Panc1 (cell line): ENCODE measurements at regions not wholly inside any gene's neighbourhood (a gene's known extent, or its start where the extent isn't known, plus 50 kb on each side); places are given as distances from the start of the nearest gene placed in this dataset.

Experiments
- ATAC-seq: fragments of 200-7000 bp; cut with Tn5 transposase; 2 replicates; pipeline ENCODE4 v1.9.1; 2020; ENCODE audit warnings: mild to moderate bottlenecking, moderate library complexity
- BruUV-seq: library from RNA; stranded (reverse); fragments of 400-500 nt; replicated peaks from 2 replicates; lab custom pipeline; 2021; lab: Mats Ljungman, UMichigan
- CTCF ChIA-PET: fragments of 300-600 bp; sonication (Branson Sonifier 250); formaldehyde crosslinking; loops from one replicate; lab custom pipeline; 2022; ENCODE audit warnings: antibody characterized with exemption; lab: Charles Lee
- POLR2A ChIA-PET: fragments of 300-600 bp; sonication (Branson Sonifier 250); formaldehyde crosslinking; loops from one replicate; lab custom pipeline; 2022; ENCODE audit warnings: antibody characterized with exemption; lab: Charles Lee
- DNase-seq: peaks from one replicate; pipeline ENCODE4 v3.0.0-alpha.2; 2010; ENCODE audit warnings: low read depth, low spot score
- H3K27ac ChIP-seq: 2 replicates; pipeline ENCODE4 v1.5.1; 2011; ENCODE audit warnings: mild to moderate bottlenecking, low read length, inconsistent platforms
- H3K27me3 ChIP-seq: fragments of 200-500 bp; sonication (Bioruptor generic); 2 replicates; pipeline ENCODE4 v1.6.0; 2014; ENCODE audit warnings: low read length, inconsistent platforms; ENCODE audit not compliant: control insufficient read depth, insufficient read depth
- H3K36me3 ChIP-seq: fragments of 200-500 bp; sonication (Bioruptor generic); 2 replicates; pipeline ENCODE4 v1.5.1; 2014; ENCODE audit warnings: inconsistent platforms, mild to moderate bottlenecking, low read length, moderate library complexity; ENCODE audit not compliant: control insufficient read depth, insufficient read depth
- H3K4me1 ChIP-seq: 2 replicates; pipeline ENCODE4 v1.5.1; 2011; ENCODE audit warnings: inconsistent platforms, mild to moderate bottlenecking, low read length, moderate library complexity; ENCODE audit not compliant: control insufficient read depth, insufficient read depth
- H3K4me3 ChIP-seq, 2 experiments: 2 replicates each; pipeline ENCODE4 v1.5.1; 2011 to 2012; ENCODE audit warnings: low read depth in 2 of 2, low read length in 2 of 2, mild to moderate bottlenecking in 2 of 2, inconsistent platforms in 1 of 2, moderate library complexity in 1 of 2
- H3K9me3 ChIP-seq: fragments of 200-500 bp; sonication (Bioruptor generic); 2 replicates; pipeline ENCODE4 v1.5.1; 2014; ENCODE audit warnings: low read depth, mild to moderate bottlenecking, inconsistent platforms, low read length, moderate library complexity; ENCODE audit not compliant: control insufficient read depth, insufficient read depth
- POLR2AphosphoS5 ChIP-seq: IDR thresholded peaks from 2 replicates; pipeline ENCODE4 v1.6.1; 2012; ENCODE audit warnings: mild to moderate bottlenecking, low read depth, low read length, moderate library complexity
- SIN3A ChIP-seq: IDR thresholded peaks from 2 replicates; pipeline ENCODE4 v1.6.1; 2012; ENCODE audit warnings: low read depth, mild to moderate bottlenecking, low read length, moderate library complexity, borderline replicate concordance; ENCODE audit not compliant: insufficient read depth
- TCF7L2 ChIP-seq: IDR thresholded peaks from 2 replicates; pipeline ENCODE4 v1.6.1; 2011; ENCODE audit warnings: mild to moderate bottlenecking, low read depth, low read length, inconsistent platforms
- in situ Hi-C: cut with HindIII; loops from 2 replicates; pipeline ENCODE4 v1.10.0; 2016; ENCODE audit warnings: low sequenced_read_pairs, low pct_unique_long_range_greater_than_20kb
- intact Hi-C: fragments of 100-400 bp; cut with micrococcal nuclease; formaldehyde crosslinking; loops from one replicate; pipeline ENCODE4 v1.10.0; 2022; ENCODE audit not compliant: unreplicated experiment
- TF ChIP-seq, protein P1 (sequence below): fragments of 450-650 bp; IDR thresholded peaks from 2 replicates; pipeline ENCODE4 v1.5.1; 2017; ENCODE audit warnings: mild to moderate bottlenecking
- TF ChIP-seq, protein P2 (sequence below), 2 experiments: IDR thresholded peaks; 2 replicates each; pipeline ENCODE4 v1.6.1; 2011 to 2012; ENCODE audit warnings: low read depth in 2 of 2, control low read depth in 1 of 2, low read length in 1 of 2, mild to moderate bottlenecking in 1 of 2, moderate library complexity in 1 of 2; ENCODE audit not compliant: insufficient read depth in 1 of 2

DNA sequence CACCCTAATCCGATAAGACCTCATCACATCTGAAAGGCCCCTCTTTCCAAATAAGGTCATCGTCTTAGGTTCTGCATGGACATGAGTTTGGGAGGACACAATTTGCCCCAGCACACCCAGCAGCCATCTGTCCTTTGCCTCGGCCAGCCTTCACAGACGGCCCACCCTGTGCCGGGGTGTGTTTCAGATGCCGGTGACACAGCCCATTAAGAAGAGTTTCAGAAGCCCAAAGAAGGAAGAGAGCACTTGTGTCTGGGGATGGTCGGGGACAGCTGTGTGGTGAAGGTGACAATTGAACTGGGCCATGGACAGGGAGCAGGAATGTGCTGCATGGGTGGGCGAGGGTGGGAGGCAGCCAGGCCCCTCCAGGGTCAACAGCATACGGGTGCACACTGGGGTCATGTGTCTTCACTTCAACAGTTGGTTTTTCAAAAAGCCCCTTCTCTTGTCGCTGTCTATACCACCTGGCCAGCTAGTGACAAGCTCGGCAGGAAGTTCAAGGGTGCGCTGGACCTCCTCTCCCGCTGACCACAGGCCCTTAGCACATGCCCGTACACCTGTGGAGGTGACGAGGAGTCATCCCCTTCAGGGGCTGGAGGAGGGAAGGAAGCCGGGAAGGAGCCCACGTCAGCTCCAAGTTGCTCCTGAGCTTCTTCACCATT lies 183.1 kb downstream of the C16orf95 start:
- POLR2A ChIA-PET, result no interaction called here
- intact Hi-C loops, result no loop called here
- no peaks in the 10 kb centered on the region for H3K4me1 ChIP-seq
- no peaks in the 10 kb centered on the region for H3K9me3 ChIP-seq
- H3K36me3 ChIP-seq, result no peaks in the 10 kb centered on the region
- H3K4me3 ChIP-seq, result no peak overlapping the region
- CTCF ChIA-PET, result no interaction called here
- no peaks in the 10 kb centered on the region for H3K27me3 ChIP-seq
- in situ Hi-C loops, result no loop called here
- ATAC-seq (no peak), DNase-seq (no peak)
- no TSS peak for BruUV-seq
- no peak overlapping the region for H3K27ac ChIP-seq
- TF ChIP-seq, protein P1, sequence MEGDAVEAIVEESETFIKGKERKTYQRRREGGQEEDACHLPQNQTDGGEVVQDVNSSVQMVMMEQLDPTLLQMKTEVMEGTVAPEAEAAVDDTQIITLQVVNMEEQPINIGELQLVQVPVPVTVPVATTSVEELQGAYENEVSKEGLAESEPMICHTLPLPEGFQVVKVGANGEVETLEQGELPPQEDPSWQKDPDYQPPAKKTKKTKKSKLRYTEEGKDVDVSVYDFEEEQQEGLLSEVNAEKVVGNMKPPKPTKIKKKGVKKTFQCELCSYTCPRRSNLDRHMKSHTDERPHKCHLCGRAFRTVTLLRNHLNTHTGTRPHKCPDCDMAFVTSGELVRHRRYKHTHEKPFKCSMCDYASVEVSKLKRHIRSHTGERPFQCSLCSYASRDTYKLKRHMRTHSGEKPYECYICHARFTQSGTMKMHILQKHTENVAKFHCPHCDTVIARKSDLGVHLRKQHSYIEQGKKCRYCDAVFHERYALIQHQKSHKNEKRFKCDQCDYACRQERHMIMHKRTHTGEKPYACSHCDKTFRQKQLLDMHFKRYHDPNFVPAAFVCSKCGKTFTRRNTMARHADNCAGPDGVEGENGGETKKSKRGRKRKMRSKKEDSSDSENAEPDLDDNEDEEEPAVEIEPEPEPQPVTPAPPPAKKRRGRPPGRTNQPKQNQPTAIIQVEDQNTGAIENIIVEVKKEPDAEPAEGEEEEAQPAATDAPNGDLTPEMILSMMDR, result no peak

DNA sequence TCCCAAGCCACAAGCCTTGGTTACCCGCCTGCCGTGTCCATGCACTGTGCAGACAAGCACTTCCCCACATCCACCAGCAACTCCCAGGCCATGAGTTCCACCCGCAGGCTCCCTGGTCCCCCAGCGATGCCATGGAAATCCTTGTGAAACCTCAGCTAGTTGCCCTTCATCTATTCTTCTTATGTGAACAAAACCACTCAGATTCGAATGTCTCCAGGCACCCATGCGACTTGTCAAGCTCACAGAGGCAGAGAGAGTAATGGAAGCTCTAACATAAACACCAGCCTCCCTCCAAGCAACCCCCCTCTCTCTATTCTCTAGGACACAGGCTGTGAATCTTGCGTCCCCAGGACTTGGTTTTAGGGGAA lies 182.6 kb downstream of the C16orf95 start:
- ChIA-PET CTCF (no interaction called here), POLR2A (no interaction called here)
- Histone ChIP-seq H3K27me3 (no peaks in the 10 kb centered on the region), H3K36me3 (no peaks in the 10 kb centered on the region), H3K4me3 (no peak overlapping the region), H3K4me1 (no peaks in the 10 kb centered on the region), H3K9me3 (no peaks in the 10 kb centered on the region), H3K27ac (no peak overlapping the region)
- ATAC-seq (no peak), DNase-seq (no peak)
- in situ Hi-C loops, result no loop called here
- TF ChIP-seq POLR2AphosphoS5 (no peak), SIN3A (no peak), TCF7L2 (no peak)
- TF ChIP-seq, protein P2, sequence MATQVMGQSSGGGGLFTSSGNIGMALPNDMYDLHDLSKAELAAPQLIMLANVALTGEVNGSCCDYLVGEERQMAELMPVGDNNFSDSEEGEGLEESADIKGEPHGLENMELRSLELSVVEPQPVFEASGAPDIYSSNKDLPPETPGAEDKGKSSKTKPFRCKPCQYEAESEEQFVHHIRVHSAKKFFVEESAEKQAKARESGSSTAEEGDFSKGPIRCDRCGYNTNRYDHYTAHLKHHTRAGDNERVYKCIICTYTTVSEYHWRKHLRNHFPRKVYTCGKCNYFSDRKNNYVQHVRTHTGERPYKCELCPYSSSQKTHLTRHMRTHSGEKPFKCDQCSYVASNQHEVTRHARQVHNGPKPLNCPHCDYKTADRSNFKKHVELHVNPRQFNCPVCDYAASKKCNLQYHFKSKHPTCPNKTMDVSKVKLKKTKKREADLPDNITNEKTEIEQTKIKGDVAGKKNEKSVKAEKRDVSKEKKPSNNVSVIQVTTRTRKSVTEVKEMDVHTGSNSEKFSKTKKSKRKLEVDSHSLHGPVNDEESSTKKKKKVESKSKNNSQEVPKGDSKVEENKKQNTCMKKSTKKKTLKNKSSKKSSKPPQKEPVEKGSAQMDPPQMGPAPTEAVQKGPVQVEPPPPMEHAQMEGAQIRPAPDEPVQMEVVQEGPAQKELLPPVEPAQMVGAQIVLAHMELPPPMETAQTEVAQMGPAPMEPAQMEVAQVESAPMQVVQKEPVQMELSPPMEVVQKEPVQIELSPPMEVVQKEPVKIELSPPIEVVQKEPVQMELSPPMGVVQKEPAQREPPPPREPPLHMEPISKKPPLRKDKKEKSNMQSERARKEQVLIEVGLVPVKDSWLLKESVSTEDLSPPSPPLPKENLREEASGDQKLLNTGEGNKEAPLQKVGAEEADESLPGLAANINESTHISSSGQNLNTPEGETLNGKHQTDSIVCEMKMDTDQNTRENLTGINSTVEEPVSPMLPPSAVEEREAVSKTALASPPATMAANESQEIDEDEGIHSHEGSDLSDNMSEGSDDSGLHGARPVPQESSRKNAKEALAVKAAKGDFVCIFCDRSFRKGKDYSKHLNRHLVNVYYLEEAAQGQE (IDR thresholded peaks at IDR 0.05; ENCODE audit: insufficient read depth in 1 of 2, low read depth in 2 of 2, low read length in 1 of 2), result no peak
- TF ChIP-seq, protein P1, result no peak
- intact Hi-C loops, result no loop called here
- no TSS peak for BruUV-seq
